AG08396 (cell line): ENCODE measurements at regions not wholly inside any gene's neighbourhood (a gene's known extent, or its start where the extent isn't known, plus 50 kb on each side); places are given as distances from the start of the nearest gene placed in this dataset.
"Not testable (repeated sequence)": the region's sequence is repeated elsewhere in the genome, so short reads cannot be mapped to it uniquely, and the experiment has no call there.

Experiments
- DNase-seq: peaks from one replicate; pipeline ENCODE4 v3.0.0; 2012; ENCODE audit warnings: low spot score, mixed read lengths

DNA sequence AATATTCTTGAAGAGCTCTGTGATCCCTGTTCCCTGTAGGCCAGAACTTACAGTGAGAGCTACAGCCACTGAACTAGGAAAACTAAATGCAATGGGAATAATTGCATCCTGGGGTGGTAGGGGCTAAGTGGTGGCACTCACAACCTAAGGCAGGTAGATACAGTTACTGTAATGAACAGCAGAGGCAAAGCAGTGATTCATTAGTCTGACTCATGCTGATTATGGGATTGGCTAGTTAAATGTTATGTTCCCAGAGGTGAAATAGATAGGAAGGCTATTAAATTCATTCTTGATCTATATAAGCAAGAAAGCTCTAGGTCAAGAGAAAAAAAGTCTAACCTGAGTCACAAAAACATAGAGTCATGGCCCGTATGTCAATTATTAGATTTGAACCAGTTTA lies 173.1 kb upstream of the MALRD1 start:
- no peak for DNase-seq

DNA sequence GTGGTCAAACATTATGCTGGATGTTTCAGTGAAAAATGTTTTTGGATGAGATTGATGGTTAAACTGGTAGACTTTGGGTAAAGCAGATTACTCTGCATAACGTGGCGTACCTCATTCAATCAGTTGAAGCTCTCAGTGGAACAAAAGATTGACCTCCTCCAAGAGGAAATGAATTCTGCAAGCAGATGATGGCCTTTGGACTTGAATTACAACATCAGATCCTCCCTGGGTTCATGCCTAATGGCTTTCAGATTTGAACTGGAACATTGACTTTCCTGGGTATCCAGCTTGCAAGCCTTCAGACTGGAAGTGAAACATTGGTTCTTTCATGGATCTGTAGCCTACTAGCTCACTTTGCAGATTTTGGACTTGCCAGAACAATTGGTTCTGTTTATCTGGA lies 169.3 kb upstream of the MALRD1 start:
- no peak for DNase-seq

DNA sequence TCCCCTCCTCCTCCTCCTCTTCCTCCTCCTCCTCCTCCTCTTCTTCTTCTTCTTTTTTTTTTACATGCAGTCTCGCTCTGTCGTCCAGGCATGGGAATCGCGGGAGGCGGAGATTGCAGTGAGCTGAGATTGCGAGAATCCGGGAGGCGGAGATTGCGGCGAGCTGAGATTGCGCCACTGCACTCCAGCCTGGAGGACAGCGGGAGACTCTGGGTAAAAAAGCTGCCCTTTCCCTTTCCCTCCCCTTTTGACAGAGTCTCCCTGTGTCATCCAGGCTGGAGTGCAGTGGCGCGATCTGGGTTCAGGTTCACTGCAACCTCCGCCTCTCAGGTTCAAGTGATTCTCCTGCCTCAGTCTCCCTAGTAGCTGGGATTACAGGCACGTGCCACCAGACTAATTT lies 168.1 kb upstream of the MALRD1 start:
- DNase-seq = no peak

DNA sequence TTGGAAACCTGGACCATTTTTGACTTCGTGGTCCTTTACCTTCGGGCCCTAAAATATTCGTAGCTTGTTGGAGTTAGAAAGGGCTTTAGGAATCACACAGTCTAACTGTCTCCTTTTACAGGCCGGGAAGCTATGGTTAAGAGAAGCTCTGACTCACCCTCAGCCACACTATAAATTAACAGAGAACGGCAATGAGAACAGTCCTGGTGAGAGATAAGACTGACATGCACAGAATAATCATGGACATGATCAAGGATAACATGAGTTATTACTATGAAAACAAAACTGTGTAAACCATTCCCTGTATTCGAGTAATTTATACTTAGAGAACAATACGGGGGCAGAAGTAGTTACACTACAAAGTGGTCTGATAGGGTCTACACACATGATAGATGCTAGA lies 162.5 kb upstream of the MALRD1 start:
- DNase-seq = no peak

DNA sequence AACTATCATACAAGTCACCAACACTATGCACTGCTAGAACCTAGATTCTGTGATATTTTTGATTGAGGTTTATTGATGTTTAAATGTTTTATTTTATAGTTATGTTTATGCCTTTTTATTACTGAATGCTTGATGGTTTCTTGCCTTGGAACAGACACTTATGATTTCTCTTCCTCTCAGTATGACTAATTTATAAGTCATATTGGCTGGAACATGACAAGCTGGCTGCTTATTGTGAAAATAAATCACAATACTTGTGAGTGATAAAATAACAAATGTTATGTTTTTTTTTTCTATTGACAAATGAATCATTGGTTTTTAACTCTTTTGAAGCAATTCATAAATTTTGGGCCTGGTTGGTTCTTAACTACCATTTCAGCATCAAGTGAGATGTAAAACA lies 142.0 kb upstream of the MALRD1 start:
- no peak for DNase-seq

DNA sequence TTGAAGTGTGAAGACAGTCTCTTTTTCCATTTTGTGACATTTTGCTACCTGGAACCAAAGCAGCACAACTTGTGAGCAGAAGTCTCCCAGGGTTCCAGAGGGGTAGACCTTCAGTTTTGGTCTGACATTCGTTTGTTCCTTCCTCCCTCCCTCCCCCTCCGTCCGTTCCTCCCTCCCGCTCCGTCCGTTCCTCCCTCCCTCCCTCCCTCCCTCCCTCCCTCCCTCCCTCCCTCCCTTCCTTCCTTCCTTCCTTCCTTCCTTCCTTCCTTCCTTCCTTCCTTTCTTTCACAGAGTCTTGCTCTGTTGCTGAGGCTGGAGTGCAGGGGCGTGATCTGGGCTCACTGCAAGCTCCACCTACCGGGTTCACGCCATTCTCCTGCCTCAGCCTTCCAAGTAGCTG lies 131.2 kb upstream of the MALRD1 start:
- DNase-seq = not testable (repeated sequence)

DNA sequence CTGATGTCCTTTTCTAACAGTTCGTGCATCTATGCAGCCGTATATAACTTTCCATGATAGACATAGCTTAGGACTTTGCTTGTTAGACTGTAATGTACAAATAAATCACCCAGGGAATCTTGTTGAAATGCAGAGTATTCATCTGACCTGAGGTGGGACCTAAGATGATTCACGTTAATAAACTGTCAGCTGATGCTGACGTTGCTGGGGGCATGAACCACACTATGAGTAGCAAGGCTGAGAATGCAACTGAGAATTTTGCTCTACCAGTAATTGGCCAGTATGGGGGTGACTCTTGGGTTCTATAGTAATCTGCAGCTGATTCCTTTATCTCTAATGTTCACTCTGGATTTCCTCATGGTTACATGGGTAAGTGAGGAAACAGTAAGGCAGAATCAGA lies 130.1 kb upstream of the MALRD1 start:
- peak; percentile 26 for DNase-seq

DNA sequence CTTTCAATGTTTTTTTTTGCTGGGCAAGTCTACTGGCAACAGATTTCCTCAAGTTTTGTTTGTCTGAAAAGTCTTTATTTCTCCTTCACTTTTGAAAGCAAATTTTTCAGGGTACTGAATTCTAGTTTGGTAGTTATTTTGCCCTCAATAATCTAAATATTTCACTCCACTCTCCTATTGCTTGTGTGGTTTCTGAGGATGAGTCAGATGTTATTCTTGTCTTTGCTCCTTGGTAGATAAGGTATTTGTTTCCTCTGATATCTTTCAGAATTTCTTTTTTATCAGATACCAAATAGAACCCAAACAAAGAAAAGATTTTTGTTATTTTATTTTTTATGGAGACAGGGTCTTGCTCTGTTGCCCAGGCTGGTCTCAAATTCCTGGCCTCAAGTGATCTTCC lies 99.2 kb upstream of the MALRD1 start:
- no peak for DNase-seq

DNA sequence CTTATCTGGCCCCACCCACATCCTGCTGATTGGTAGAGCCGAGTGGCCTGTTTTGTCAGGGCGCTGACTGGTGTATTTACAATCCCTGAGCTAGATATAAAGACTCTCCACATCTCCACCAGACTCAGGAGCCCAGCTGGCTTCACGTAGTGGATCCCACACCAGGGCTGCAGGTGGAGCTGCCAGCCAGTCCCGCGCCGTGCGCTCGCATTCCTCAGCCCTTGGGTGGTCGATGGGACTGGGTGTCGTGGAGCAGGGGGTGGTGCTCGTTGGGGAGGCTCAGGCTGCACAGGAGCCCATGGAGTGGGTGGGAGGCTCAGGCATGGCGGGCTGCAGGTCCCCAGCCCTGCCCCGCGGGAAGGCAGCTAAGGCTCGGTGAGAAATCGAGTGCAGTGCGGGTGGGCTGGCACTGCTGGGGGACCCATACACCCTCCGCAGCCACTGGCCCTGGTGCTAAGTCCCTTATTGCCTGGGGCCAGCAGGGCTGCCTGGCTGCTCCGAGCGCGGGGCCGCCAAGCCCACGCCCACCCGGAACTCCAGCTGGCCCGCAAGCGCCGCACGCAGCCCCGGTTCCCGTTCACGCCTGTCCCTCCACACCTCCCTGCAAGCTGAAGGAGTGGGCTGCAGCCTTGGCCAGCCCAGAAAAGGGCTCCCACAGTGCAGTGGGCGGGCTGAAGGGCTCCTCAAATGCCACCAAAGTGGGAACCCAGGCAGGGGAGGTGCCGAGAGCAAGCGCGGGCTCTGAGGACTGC lies 97.4 kb upstream of the MALRD1 start:
- not testable (repeated sequence) for DNase-seq

DNA sequence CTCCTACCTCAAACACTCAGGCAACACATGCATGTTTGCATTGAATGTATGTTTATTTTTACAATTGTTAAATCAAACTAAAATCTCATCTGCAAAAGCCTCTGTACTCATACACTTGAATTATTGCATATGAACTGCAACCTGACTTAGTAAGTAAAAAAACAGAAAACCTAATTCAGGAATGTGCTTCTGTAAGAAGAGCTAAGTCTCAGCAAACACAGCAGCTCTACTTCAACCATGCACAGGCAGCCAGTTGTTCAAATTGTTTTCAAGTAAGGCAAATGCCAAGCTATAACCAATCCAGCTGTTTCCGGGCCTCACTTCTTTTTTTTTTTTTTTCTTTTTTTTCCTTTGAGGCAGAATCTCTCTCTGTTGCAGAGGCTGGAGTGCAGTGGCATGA lies 93.5 kb upstream of the MALRD1 start:
- DNase-seq = no peak

DNA sequence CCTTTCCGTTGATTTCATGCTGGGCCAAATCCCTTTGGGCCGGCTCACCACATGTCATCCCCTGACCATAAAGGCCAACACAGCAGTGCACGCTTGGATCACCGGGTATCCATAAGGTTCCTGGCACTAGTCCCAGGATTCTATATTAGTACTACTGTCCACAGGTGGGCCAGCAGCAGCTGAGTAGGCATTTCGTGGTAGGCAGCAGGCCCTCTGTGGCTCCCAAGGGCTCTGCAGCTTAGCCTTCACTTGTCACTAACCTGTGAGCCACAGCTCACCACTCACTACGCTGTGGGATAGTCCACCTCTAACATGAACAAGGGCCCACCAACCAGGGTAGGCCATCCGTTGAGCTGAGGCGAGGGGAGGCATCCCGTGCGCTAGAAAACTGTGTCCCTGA lies 89.2 kb upstream of the MALRD1 start:
- DNase-seq = no peak

DNA sequence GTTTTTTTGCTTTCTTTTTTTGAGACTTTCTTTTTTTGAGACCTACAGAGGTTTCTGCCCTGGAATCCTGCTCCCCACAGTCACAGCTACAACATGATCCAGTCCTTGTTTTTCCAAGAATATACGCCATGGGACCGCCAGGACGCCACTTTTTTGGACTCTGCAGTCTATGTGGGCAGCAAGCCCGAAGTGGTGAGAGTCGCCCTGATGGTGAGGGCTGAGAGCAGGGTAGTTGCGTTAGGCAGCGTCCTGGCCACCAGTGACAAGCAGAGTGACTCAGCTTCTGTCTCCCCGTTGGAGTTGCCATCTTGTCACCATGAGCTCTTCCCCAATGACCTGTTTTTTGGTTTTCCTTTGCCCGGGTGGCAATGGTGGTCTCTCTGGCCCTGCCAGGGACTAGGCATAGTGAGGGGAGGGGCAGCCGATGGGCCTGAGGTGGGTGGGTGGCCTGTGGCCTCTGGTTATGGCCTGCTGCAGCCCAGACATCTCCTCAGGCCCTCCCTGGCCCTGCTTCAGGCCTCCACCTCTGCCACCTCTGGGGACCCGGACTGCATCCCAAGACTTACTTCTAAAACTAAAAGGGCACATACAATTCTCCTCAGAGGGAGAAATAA lies 88.0 kb upstream of the MALRD1 start:
- no peak for DNase-seq

DNA sequence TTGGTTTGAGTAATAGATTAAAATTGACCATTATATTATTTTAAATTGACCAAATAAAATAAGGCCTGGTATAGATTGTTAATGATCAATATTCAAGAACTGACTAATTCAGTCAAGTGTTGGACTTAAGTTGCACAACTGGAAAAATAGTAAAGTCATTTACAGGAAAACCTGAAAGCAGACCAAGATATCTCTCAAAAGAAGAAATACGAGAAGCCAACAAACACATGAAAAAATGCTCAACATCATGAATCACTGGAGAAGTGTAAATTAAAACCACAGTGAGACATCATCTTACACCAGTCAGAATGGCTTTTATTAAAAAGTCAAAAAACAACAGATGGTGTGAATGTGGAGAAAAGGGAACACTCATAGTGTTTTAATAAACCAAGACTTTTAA lies 80.4 kb upstream of the MALRD1 start:
- no peak for DNase-seq

DNA sequence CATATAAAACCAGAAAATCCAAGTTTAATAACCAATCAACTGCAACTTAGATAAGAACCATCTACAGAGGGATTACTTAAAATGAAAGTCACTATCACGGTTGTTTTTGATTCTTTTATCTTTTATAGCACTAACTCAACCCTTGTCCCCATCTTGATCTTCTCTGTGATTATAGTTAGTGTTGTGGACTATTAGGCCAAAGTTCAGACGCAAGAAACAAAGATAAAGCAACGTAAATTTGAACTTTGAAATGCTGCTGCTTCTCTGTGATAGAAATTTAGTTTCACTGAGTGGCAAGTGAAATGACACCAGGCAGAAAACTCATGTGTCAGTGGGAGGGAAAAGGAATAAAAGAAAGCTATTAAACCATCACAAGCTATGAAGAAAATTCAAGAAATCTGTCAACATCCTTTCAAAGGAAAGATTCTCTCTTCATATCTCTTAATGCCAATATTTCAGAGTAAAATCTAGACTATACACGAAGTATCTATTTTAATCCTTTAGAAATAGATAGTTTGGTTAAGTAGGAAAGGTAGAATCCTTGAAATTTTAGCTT lies 71.8 kb upstream of the MALRD1 start:
- DNase-seq = no peak

DNA sequence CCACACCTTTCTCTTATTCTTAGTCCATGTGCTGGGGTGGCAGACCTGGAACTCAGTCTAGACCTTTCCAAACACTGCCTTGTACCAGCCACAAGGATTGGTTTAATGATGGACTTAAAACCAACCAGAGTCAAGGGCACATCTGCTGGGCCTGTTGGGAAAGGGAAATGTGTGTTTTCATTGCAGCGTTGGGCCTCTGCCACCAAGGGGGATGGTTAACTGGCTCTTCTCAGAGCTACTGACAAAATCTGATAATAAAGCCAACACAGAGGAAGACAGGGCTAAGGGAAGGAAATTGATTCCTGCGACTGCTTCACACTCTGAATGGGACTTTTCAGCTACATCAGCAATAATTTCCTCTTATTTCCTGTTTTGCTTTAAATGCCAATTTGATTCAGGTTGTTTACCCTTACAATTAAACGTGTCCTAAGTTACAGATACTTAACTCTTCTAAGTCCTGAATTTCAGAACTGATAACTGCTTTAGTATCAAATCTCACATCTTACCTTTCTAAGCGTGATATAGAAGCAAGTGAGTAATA lies 68.4 kb upstream of the MALRD1 start:
- no peak for DNase-seq

DNA sequence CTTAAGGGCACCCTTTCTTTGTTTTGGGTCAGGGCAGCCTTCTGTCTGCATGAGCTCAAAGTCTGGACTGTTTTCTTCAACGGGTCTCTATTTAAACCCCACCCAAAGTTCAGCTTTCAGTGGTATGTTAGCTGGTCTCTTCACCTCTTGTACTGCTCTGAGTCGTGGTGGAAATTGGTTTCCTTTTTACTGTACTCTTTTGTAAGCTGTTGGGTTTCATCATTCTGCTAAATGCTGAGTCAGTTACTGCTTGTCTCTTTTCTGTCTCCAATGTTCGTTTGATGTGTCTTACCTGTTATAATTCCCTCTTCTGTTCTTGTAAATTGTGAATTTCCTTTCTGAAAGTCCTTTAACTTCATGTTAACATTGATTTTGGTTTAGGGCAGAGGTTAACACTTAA lies 64.1 kb upstream of the MALRD1 start:
- DNase-seq = no peak

DNA sequence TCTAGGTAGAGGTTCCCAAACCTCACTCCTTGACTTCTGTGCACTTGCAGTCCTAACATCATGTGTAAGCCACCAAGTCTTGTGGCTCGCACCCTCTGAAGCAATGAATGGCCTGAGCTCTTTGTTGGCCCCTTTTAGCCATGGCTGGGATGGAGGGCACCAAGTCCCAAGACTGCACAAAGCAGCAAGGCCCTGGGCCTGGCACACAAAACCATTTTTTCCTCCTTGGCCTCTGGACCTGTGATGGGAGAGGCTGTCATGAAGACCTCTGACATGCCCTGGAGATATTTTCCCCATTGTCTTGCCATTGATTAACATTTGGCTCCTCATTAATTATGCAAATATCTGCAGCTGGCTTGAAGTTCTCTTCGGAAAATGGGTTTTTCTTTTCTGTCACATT lies 60.3 kb upstream of the MALRD1 start:
- DNase-seq = no peak
